Endodermal cell (in vitro differentiated cells): ENCODE measurements at regions not wholly inside any gene's neighbourhood (a gene's known extent, or its start where the extent isn't known, plus 50 kb on each side); places are given as distances from the start of the nearest gene placed in this dataset.

ENCODE experiments used
- DNase-seq: peaks from one replicate; pipeline ENCODE4 v3.0.0-alpha.2; 2017
- H3K27ac ChIP-seq: 2 replicates; pipeline ENCODE4 v1.5.1; 2013; ENCODE audit warnings: mild to moderate bottlenecking, low read depth, low read length, moderate library complexity
- H3K27me3 ChIP-seq: 2 replicates; pipeline ENCODE4 v1.6.1; 2013; ENCODE audit warnings: mild to moderate bottlenecking, low read length, moderate library complexity; ENCODE audit not compliant: insufficient read depth, control insufficient read depth, poor library complexity, severe bottlenecking
- H3K36me3 ChIP-seq: 2 replicates; pipeline ENCODE4 v1.7.0; 2013; ENCODE audit warnings: mild to moderate bottlenecking, low read length, moderate library complexity; ENCODE audit not compliant: control insufficient read depth, insufficient read depth
- H3K4me1 ChIP-seq: one replicate; pipeline ENCODE4 v1.7.0; 2013; ENCODE audit warnings: low read length; ENCODE audit not compliant: control insufficient read depth, insufficient read depth
- H3K4me3 ChIP-seq: 2 replicates; pipeline ENCODE4 v1.5.1; 2013; ENCODE audit warnings: mild to moderate bottlenecking, low read length, moderate library complexity
- H3K9ac ChIP-seq: 2 replicates; pipeline ENCODE4 v1.6.1; 2013; ENCODE audit warnings: mild to moderate bottlenecking, low read length, moderate library complexity; ENCODE audit not compliant: poor library complexity, severe bottlenecking; ENCODE audit errors: extremely low read depth
- H3K9me3 ChIP-seq: 2 replicates; pipeline ENCODE4 v1.6.1; 2013; ENCODE audit warnings: mild to moderate bottlenecking, low read length, moderate library complexity; ENCODE audit not compliant: control insufficient read depth
- H3K27ac Mint-ChIP-seq: 2 replicates; pipeline ENCODE4 v1.8.0; 2020; ENCODE audit warnings: mixed read lengths
- H3K27me3 Mint-ChIP-seq: 2 replicates; pipeline ENCODE4 v1.8.0; 2021; ENCODE audit warnings: mild to moderate bottlenecking, mixed read lengths; ENCODE audit not compliant: insufficient read depth
- H3K36me3 Mint-ChIP-seq: 2 replicates; pipeline ENCODE4 v1.8.0; 2020; ENCODE audit warnings: low read depth, mixed read lengths
- H3K4me1 Mint-ChIP-seq: 2 replicates; pipeline ENCODE4 v1.8.0; 2020; ENCODE audit warnings: mixed read lengths
- H3K4me3 Mint-ChIP-seq: 2 replicates; pipeline ENCODE4 v1.8.0; 2020; ENCODE audit warnings: mild to moderate bottlenecking, moderate library complexity, mixed read lengths
- H3K9me3 Mint-ChIP-seq: 2 replicates; pipeline ENCODE4 v1.8.0; 2020; ENCODE audit warnings: mild to moderate bottlenecking, mixed read lengths
- WGBS, 2 experiments: methylation state at CpG; one replicate each; pipeline versions ENCODE4 v1.1.5 to v1.1.7; 2013; ENCODE audit warnings: missing lambda C conversion rate in 2 of 2, mixed read lengths in 1 of 2; ENCODE audit not compliant: insufficient coverage in 1 of 2, insufficient read length in 1 of 2; 5-methylcytosine and 5-hydroxymethylcytosine counted together
- TF ChIP-seq, protein P1 (sequence below): fragments of 200-600 bp; sonication (generic); conservative IDR thresholded peaks from 2 replicates; pipeline ENCODE4 v1.5.0; 2021; ENCODE audit warnings: antibody characterized with exemption, mild to moderate bottlenecking

DNA sequence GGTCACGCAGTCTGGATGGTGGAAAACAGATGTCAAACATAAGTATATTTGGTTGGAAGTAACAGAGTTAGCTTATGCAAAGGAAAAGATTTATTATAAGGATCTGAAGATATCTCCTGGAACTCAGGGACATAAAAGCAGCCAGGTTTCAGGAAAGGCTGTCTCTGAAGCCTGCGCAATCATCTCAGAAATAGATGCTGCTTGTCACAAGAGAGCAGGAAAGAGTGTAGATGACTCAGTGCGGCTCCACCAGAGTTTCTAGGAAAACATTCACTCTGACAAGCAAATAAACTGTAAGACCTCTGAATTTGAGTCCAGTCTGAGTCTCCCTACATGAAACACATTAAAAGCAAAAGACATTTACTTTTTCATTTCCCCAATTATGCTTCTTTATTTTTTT, 220.4 kb upstream of the HTR2A start:
- H3K27ac ChIP-seq: no peak overlapping the region

DNA sequence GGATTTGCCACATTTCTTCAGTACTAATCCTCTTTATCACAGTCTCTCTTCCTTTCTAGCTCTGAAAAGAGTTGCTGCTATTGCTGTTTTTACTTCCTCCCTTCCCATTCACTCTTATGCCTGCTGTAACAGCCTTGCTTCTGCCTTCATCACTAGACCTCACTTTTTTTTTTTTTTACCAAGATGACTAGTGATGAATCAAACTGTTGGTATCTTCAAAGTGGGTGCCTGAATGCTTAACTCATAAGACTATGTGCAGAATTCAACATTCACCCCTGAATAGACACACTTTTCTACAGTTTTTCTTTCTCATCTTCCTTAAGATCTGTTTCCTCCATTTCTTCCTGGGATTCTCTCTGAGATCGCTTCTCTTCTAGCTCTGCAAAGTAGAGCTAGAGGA, 217.2 kb upstream of the HTR2A start:
- TF ChIP-seq, protein P1, sequence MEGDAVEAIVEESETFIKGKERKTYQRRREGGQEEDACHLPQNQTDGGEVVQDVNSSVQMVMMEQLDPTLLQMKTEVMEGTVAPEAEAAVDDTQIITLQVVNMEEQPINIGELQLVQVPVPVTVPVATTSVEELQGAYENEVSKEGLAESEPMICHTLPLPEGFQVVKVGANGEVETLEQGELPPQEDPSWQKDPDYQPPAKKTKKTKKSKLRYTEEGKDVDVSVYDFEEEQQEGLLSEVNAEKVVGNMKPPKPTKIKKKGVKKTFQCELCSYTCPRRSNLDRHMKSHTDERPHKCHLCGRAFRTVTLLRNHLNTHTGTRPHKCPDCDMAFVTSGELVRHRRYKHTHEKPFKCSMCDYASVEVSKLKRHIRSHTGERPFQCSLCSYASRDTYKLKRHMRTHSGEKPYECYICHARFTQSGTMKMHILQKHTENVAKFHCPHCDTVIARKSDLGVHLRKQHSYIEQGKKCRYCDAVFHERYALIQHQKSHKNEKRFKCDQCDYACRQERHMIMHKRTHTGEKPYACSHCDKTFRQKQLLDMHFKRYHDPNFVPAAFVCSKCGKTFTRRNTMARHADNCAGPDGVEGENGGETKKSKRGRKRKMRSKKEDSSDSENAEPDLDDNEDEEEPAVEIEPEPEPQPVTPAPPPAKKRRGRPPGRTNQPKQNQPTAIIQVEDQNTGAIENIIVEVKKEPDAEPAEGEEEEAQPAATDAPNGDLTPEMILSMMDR: no peak
- Histone ChIP-seq H3K4me3 (no peak overlapping the region), H3K27me3 (peaks cover 10% of the 10 kb centered on the region), H3K9ac (no peak overlapping the region), H3K36me3 (no peaks in the 10 kb centered on the region), H3K4me1 (no peaks in the 10 kb centered on the region), H3K9me3 (no peaks in the 10 kb centered on the region), H3K27ac (no peak overlapping the region)
- DNase-seq: no peak
- H3K4me1 Mint-ChIP-seq: peaks cover 26% of the 10 kb centered on the region
- WGBS, 2 experiments: 95 to 100% methylated on average over 1 of the region's 1 CpG
- no peak overlapping the region for H3K27ac Mint-ChIP-seq
- H3K27me3 Mint-ChIP-seq: peaks cover 8% of the 10 kb centered on the region
- no peaks in the 10 kb centered on the region for H3K9me3 Mint-ChIP-seq
- H3K36me3 Mint-ChIP-seq: no peaks in the 10 kb centered on the region
- no peak overlapping the region for H3K4me3 Mint-ChIP-seq

More for the DNA sequence above, 220.4 kb upstream of the HTR2A start:
- Histone ChIP-seq H3K4me1 (peaks cover 5% of the 10 kb centered on the region), H3K36me3 (no peaks in the 10 kb centered on the region), H3K9ac (no peak overlapping the region), H3K27me3 (peaks cover 5% of the 10 kb centered on the region), H3K4me3 (no peak overlapping the region), H3K9me3 (no peaks in the 10 kb centered on the region)
- Mint-ChIP-seq H3K27me3 (peaks cover 2% of the 10 kb centered on the region), H3K4me1 (peaks cover 39% of the 10 kb centered on the region), H3K9me3 (no peaks in the 10 kb centered on the region), H3K27ac (no peak overlapping the region), H3K4me3 (no peak overlapping the region), H3K36me3 (no peaks in the 10 kb centered on the region)
- TF ChIP-seq, protein P1: no peak
- no peak for DNase-seq
- 95 to 96% methylated on average over 3 of the region's 3 CpGs for WGBS, 2 experiments

DNA sequence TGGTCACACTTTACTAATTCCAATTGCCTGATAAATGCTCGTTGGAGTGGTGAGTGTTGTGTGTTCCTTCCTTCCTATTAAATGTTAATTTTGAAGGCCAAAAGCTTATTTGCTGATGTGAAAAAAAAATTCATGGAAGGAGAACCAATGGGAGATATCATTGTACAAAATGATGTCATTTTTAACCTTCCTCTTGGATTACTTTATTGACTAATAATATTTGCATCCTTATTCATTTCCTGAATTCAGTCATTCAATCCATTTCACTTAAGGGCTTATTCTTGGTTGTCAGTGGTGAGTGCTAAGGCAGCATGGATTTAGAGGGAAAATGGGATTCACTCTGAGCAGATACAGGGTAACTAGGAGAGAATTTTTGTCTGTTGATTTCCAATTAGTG, 216.0 kb upstream of the HTR2A start:
- no peaks in the 10 kb centered on the region for H3K9me3 Mint-ChIP-seq
- H3K36me3 Mint-ChIP-seq: no peaks in the 10 kb centered on the region
- WGBS, 2 experiments: 60 to 88% methylated on average over 1 of the region's 1 CpG
- no peak overlapping the region for H3K27ac Mint-ChIP-seq
- no peaks in the 10 kb centered on the region for H3K9me3 ChIP-seq
- no peaks in the 10 kb centered on the region for H3K36me3 ChIP-seq
- H3K27ac ChIP-seq: peak overlapping the region; percentile 65
- H3K27me3 Mint-ChIP-seq: peaks cover 7% of the 10 kb centered on the region
- no peak overlapping the region for H3K9ac ChIP-seq
- H3K27me3 ChIP-seq: peaks cover 9% of the 10 kb centered on the region
- DNase-seq: no peak
- H3K4me1 Mint-ChIP-seq: peaks cover 25% of the 10 kb centered on the region
- no peaks in the 10 kb centered on the region for H3K4me1 ChIP-seq
- no peak overlapping the region for H3K4me3 ChIP-seq
- no peak overlapping the region for H3K4me3 Mint-ChIP-seq
- TF ChIP-seq, protein P1: no peak
